DND-41 (cell line): ENCODE measurements at regions not wholly inside any gene's neighbourhood (a gene's known extent, or its start where the extent isn't known, plus 50 kb on each side); places are given as distances from the start of the nearest gene placed in this dataset.

Experiments used
- ATAC-seq: fragments of 200-7000 bp; cut with Tn5 transposase; 3 replicates; pipeline ENCODE4 v1.9.1; 2021; ENCODE audit warnings: low read depth; ENCODE audit not compliant: insufficient read depth
- DNase-seq: peaks from one replicate; pipeline ENCODE4 v3.0.0-alpha.2; 2020
- H2AFZ ChIP-seq: 2 replicates; pipeline ENCODE4 v1.6.0; 2012; ENCODE audit warnings: low read depth, low read length
- H3K27ac ChIP-seq: 2 replicates; pipeline ENCODE4 v1.5.1; 2012; ENCODE audit warnings: low read length, inconsistent platforms
- H3K27me3 ChIP-seq: fragments of 200-600 bp; sonication (generic); 2 replicates; pipeline ENCODE4 v1.6.0; 2012; ENCODE audit warnings: low read length, mild to moderate bottlenecking, inconsistent platforms; ENCODE audit not compliant: insufficient read depth, poor library complexity
- H3K36me3 ChIP-seq: 2 replicates; pipeline ENCODE4 v1.5.1; 2012; ENCODE audit warnings: low read length, inconsistent platforms; ENCODE audit not compliant: insufficient read depth
- H3K4me1 ChIP-seq: 2 replicates; pipeline ENCODE4 v1.5.1; 2012; ENCODE audit warnings: mild to moderate bottlenecking, low read length; ENCODE audit not compliant: insufficient read depth
- H3K4me2 ChIP-seq: 2 replicates; pipeline ENCODE4 v1.6.0; 2012; ENCODE audit warnings: mild to moderate bottlenecking, moderate library complexity, low read length, inconsistent platforms; ENCODE audit not compliant: insufficient read depth
- H3K4me3 ChIP-seq, 2 experiments: fragments of 200-600 bp in 1 of 2; shearing (Covaris generic) in 1 of 2; 2 replicates each; pipeline ENCODE4 v1.5.1; 2012 to 2016; ENCODE audit warnings: inconsistent platforms in 2 of 2, low read length in 2 of 2, mild to moderate bottlenecking in 2 of 2, low read depth in 1 of 2, moderate library complexity in 1 of 2
- H3K79me2 ChIP-seq: 2 replicates; pipeline ENCODE4 v1.6.0; 2012; ENCODE audit warnings: low read length, inconsistent platforms; ENCODE audit not compliant: insufficient read depth
- H3K9ac ChIP-seq: 2 replicates; pipeline ENCODE4 v1.6.0; 2012; ENCODE audit warnings: low read depth, mild to moderate bottlenecking, inconsistent platforms, low read length, moderate library complexity
- H3K9me3 ChIP-seq: 2 replicates; pipeline ENCODE4 v1.5.1; 2012; ENCODE audit warnings: low read length, moderate library complexity, mild to moderate bottlenecking, inconsistent platforms; ENCODE audit not compliant: insufficient read depth, severe bottlenecking
- H4K20me1 ChIP-seq: 2 replicates; pipeline ENCODE4 v1.6.0; 2012; ENCODE audit warnings: low read length; ENCODE audit not compliant: insufficient read depth
- CTCF ChIP-seq: IDR thresholded peaks from 2 replicates; pipeline ENCODE4 v1.5.1; 2012; ENCODE audit warnings: borderline replicate concordance, low read length, moderate library complexity, mild to moderate bottlenecking; ENCODE audit not compliant: poor library complexity, severe bottlenecking; ENCODE audit errors: extremely low read depth
- EZH2 ChIP-seq: IDR thresholded peaks from 3 replicates; pipeline ENCODE4 v1.6.1; 2012; ENCODE audit warnings: borderline replicate concordance, low read depth, mild to moderate bottlenecking, moderate library complexity, low read length, inconsistent platforms; ENCODE audit not compliant: severe bottlenecking

- no peak overlapping the region for H3K4me3 ChIP-seq
- H3K79me2 ChIP-seq = no peaks in the 10 kb centered on the region
- no peaks in the 10 kb centered on the region; the same call in 1 of the 2 replicates for H4K20me1 ChIP-seq
- peaks cover 42% of the 10 kb centered on the region for H3K27me3 ChIP-seq
- no peaks in the 10 kb centered on the region for H3K36me3 ChIP-seq
- no peak overlapping the region for H3K27ac ChIP-seq
- no peak for DNase-seq
- no peak overlapping the region for H3K4me2 ChIP-seq
- no peak overlapping the region for H2AFZ ChIP-seq
- TF ChIP-seq EZH2 (no peak), CTCF (no peak)
- no peaks in the 10 kb centered on the region for H3K9me3 ChIP-seq
- H3K9ac ChIP-seq = no peak overlapping the region
- no peak for ATAC-seq
- no peaks in the 10 kb centered on the region for H3K4me1 ChIP-seq
These were observed 82.4 kb upstream of the POU3F1 start for GRCh38 chr1:38128926-38129453.

- H4K20me1 ChIP-seq = no peaks in the 10 kb centered on the region; the same call in 1 of the 2 replicates
- H3K4me3 ChIP-seq = no peak overlapping the region
- H3K27ac ChIP-seq = no peak overlapping the region
- DNase-seq (no peak), ATAC-seq (no peak)
- H3K4me2 ChIP-seq = no peak overlapping the region
- no peak overlapping the region for H3K9ac ChIP-seq
- TF ChIP-seq CTCF (no peak), EZH2 (no peak)
- no peak overlapping the region for H2AFZ ChIP-seq
- peaks cover 42% of the 10 kb centered on the region for H3K27me3 ChIP-seq
- no peaks in the 10 kb centered on the region for H3K79me2 ChIP-seq
- no peaks in the 10 kb centered on the region for H3K9me3 ChIP-seq
- no peaks in the 10 kb centered on the region for H3K4me1 ChIP-seq
- no peaks in the 10 kb centered on the region for H3K36me3 ChIP-seq
These were observed 81.9 kb upstream of the POU3F1 start for GRCh38 chr1:38128511-38128910.

GRCh38 chr1:38127428-38127827, 80.8 kb upstream of the POU3F1 start:
- Histone ChIP-seq H3K79me2 (no peaks in the 10 kb centered on the region), H3K4me3 (no peak overlapping the region), H3K27me3 (peaks cover 39% of the 10 kb centered on the region), H4K20me1 (no peaks in the 10 kb centered on the region), H3K27ac (no peak overlapping the region), H3K4me2 (no peak overlapping the region), H3K9ac (no peak overlapping the region), H2AFZ (no peak overlapping the region), H3K4me1 (no peaks in the 10 kb centered on the region), H3K9me3 (no peaks in the 10 kb centered on the region), H3K36me3 (no peaks in the 10 kb centered on the region)
- no peak for TF ChIP-seq CTCF
- no peak for TF ChIP-seq EZH2
- no peak for DNase-seq
- no peak for ATAC-seq

- H3K36me3 ChIP-seq = no peaks in the 10 kb centered on the region
- ATAC-seq (no peak), DNase-seq (no peak)
- no peak overlapping the region for H3K4me2 ChIP-seq
- H3K27me3 ChIP-seq = peaks cover 39% of the 10 kb centered on the region
- no peaks in the 10 kb centered on the region for H3K9me3 ChIP-seq
- no peaks in the 10 kb centered on the region for H3K4me1 ChIP-seq
- no peak overlapping the region for H3K9ac ChIP-seq
- TF ChIP-seq EZH2 (no peak), CTCF (no peak)
- no peak overlapping the region for H3K4me3 ChIP-seq
- no peak overlapping the region for H2AFZ ChIP-seq
- no peaks in the 10 kb centered on the region for H3K79me2 ChIP-seq
- H4K20me1 ChIP-seq = no peaks in the 10 kb centered on the region
- no peak overlapping the region for H3K27ac ChIP-seq
These were observed 80.4 kb upstream of the POU3F1 start for GRCh38 chr1:38126970-38127369.
